ENCODE measurements at regions not wholly inside any gene's neighbourhood (a gene's known extent, or its start where the extent isn't known, plus 50 kb on each side); places are given as distances from the start of the nearest gene placed in this dataset.

DNA sequence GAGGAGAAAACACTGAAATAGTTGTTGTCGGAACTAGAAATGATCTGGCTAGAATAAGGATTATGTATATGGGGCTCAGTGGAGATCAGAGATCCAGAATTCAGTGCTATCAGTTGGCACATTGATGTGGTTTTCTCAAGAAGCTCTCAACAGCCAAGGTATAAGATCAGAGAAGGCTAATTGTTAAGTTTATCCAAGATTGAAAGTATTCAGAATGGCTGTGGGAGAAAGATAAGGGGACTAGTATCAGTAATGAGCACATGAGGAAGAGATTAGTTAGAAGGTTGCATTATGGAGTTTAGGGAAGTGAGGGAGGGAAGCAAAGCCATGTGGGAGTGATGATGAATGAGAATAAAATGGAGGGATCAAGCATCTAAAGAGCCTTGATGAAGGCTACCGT lies 128.1 kb upstream of the MIS18BP1 start:
- TF ChIP-seq EZH2 (IDR thresholded peaks at IDR 0.05; ENCODE audit: insufficient read depth, poor library complexity, severe bottlenecking) (no peak), EZH2phosphoT487 (IDR thresholded peaks at IDR 0.05; ENCODE audit: insufficient read depth, low read depth) (no peak)
